D721Med (cell line): ENCODE measurements at regions not wholly inside any gene's neighbourhood (a gene's known extent, or its start where the extent isn't known, plus 50 kb on each side); places are given as distances from the start of the nearest gene placed in this dataset.

Experiments used
- DNase-seq: peaks from one replicate; pipeline ENCODE4 v3.0.0; 2011; ENCODE audit warnings: low spot score; ENCODE audit not compliant: insufficient read length
- FAIRE-seq: peaks from 2 replicates; lab custom pipeline; 2011; peaks lifted over from hg19 to GRCh38; lab: Jason Lieb, UNC
- CTCF ChIP-seq: IDR thresholded peaks from 2 replicates; pipeline ENCODE4 v1.5.1; 2012; ENCODE audit warnings: mild to moderate bottlenecking, control low read depth; ENCODE audit not compliant: insufficient read depth; ENCODE audit errors: missing control alignments

GRCh38 chr2:62362561-62362960 is 143.4 kb downstream of the TMEM17 start:
- DNase-seq (no peak), FAIRE-seq (no peak)
- no peak for TF ChIP-seq CTCF

DNA sequence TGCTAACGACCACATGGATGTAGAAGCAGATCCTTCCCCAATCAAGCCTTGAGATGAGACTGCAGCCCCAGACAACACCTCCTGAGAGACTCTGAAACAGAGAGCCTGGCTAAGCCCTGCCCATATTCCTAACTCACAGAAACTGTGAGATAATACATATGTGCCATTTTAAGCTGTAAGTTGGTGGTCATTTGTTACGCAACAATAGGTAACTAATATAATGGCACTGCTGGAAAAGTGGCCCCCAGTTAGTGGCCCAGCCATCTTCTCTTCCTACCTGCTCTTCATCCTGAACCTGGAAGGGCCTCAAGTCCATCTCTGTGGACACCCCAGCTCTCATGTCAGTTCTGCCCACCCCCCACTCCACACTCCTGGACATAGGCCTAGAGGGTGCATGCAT is 144.0 kb downstream of the TMEM17 start:
- no peak for TF ChIP-seq CTCF
- DNase-seq: no peak
- FAIRE-seq: no peak

DNA sequence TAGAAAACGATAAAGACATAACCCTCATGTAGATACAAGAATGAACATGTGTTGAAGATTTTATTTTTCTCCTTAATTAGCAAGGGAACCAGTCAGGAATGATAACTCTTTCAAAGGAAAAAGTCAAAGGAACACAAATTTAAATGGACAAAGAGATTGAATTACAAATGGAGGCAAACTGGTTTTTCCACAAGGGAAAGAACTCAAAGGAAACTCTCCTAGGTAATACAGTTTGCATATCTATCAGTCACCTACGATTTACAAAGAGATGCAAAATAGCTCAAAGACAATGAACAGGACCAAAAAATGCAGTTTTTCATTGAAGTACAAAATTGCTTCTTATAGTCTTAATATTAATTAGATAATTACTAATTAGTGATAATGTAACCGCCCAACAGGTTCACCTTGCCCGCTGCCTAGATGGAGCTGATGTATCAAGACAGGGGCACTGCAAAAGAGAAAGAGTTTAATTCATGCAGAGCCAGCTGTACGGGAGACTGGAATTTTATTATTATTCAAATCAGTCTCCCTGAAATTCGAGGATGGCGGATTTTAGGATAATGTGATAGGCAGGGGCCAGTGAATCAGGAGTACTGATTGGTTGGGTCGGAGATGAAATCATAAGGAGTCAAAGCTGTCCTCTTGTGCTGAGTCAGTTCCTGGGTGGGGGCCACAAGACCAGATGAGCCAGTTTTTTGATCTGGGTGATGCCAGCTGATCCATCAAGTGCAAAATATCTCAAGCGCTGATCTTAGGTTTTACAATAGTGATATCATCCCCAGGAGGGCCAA is 151.0 kb downstream of the TMEM17 start:
- no peak for DNase-seq
- no peak for FAIRE-seq
- no peak for TF ChIP-seq CTCF

DNA sequence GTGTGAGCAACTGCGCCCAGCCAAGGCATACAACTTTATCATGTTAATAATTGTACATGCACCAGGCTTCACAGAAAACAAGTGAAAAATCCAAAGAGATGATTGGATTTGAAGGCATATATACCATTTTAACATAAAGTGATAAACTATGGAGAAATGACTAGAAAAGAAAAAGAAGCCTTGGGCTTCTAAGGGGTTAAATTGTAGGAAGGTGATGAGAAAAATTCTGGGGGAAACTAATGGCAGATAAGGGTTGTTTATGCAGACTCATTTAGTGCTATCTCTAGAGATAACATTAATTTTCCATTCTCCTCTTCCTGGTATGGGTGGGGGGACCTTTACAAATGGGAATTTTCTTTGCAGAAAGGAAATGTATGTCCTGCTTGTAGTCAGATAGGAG is 154.0 kb downstream of the TMEM17 start:
- DNase-seq (no peak), FAIRE-seq (no peak)
- no peak for TF ChIP-seq CTCF

DNA sequence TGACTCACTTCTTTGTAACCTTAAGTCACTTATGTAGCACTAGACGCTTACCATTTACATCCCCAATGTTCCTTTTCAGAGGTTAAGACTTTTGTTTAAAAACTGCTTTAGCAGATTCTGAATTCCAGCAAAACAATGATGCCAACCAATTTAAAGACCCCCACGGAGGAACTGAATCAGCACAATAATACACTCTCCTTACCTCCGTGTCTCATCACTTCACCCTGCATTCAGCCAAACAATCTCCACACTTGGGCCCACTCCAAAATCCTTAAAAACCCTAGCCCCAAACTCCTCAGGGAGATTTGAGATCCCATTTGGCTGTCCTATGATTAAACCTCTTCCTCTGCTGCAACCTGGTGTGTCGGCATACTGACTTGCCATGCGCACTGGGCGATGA is 153.9 kb downstream of the B3GNT2 start:
- DNase-seq (no peak), FAIRE-seq (no peak)
- no peak for TF ChIP-seq CTCF

GRCh38 chr2:62348700-62349099 is 152.8 kb downstream of the B3GNT2 start:
- no peak for DNase-seq
- TF ChIP-seq CTCF: no peak
- no peak for FAIRE-seq

DNA sequence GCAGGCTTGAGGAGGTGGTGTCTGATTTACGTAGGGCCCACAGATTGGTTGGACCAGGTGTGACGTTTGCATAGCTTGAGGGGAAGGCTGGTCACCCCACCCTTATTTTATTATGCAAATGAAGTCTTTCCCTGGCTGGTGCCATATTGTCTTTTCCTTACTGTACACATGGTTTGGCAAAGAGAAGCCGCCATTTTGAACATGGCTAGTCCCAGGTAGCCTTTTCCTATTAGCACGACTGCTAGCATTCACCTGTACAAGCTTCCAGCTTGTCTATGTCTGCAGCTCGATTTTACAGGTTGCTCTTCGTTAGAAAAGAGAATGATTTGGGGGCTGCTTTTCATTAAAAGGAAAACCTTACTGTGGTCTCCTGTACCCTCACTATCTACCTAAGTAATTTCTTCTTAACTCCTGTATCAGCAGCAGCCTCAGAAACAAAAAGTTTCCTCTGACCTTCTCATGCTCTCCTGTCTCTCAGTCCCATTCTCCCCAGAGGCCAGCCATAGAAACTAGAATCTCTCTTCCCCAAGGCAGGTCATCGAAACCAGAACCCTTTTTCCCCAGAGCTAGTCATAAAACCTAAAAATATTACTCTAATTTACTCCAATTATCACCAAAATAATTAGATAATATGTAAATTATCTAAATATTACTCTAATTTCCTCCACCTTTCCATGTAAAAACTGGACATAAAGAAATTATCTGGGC is 151.8 kb downstream of the B3GNT2 start:
- TF ChIP-seq CTCF: no peak
- no peak for FAIRE-seq
- DNase-seq: no peak
